Endodermal cell (in vitro differentiated cells): ENCODE measurements at regions not wholly inside any gene's neighbourhood (a gene's known extent, or its start where the extent isn't known, plus 50 kb on each side); places are given as distances from the start of the nearest gene placed in this dataset.

ENCODE experiments used
- DNase-seq: peaks from one replicate; pipeline ENCODE4 v3.0.0-alpha.2; 2017
- H3K27ac ChIP-seq: 2 replicates; pipeline ENCODE4 v1.5.1; 2013; ENCODE audit warnings: mild to moderate bottlenecking, low read depth, low read length, moderate library complexity
- H3K27me3 ChIP-seq: 2 replicates; pipeline ENCODE4 v1.6.1; 2013; ENCODE audit warnings: mild to moderate bottlenecking, low read length, moderate library complexity; ENCODE audit not compliant: insufficient read depth, control insufficient read depth, poor library complexity, severe bottlenecking
- H3K36me3 ChIP-seq: 2 replicates; pipeline ENCODE4 v1.7.0; 2013; ENCODE audit warnings: mild to moderate bottlenecking, low read length, moderate library complexity; ENCODE audit not compliant: control insufficient read depth, insufficient read depth
- H3K4me1 ChIP-seq: one replicate; pipeline ENCODE4 v1.7.0; 2013; ENCODE audit warnings: low read length; ENCODE audit not compliant: control insufficient read depth, insufficient read depth
- H3K4me3 ChIP-seq: 2 replicates; pipeline ENCODE4 v1.5.1; 2013; ENCODE audit warnings: mild to moderate bottlenecking, low read length, moderate library complexity
- H3K9ac ChIP-seq: 2 replicates; pipeline ENCODE4 v1.6.1; 2013; ENCODE audit warnings: mild to moderate bottlenecking, low read length, moderate library complexity; ENCODE audit not compliant: poor library complexity, severe bottlenecking; ENCODE audit errors: extremely low read depth
- H3K9me3 ChIP-seq: 2 replicates; pipeline ENCODE4 v1.6.1; 2013; ENCODE audit warnings: mild to moderate bottlenecking, low read length, moderate library complexity; ENCODE audit not compliant: control insufficient read depth
- H3K27ac Mint-ChIP-seq: 2 replicates; pipeline ENCODE4 v1.8.0; 2020; ENCODE audit warnings: mixed read lengths
- H3K27me3 Mint-ChIP-seq: 2 replicates; pipeline ENCODE4 v1.8.0; 2021; ENCODE audit warnings: mild to moderate bottlenecking, mixed read lengths; ENCODE audit not compliant: insufficient read depth
- H3K36me3 Mint-ChIP-seq: 2 replicates; pipeline ENCODE4 v1.8.0; 2020; ENCODE audit warnings: low read depth, mixed read lengths
- H3K4me1 Mint-ChIP-seq: 2 replicates; pipeline ENCODE4 v1.8.0; 2020; ENCODE audit warnings: mixed read lengths
- H3K4me3 Mint-ChIP-seq: 2 replicates; pipeline ENCODE4 v1.8.0; 2020; ENCODE audit warnings: mild to moderate bottlenecking, moderate library complexity, mixed read lengths
- H3K9me3 Mint-ChIP-seq: 2 replicates; pipeline ENCODE4 v1.8.0; 2020; ENCODE audit warnings: mild to moderate bottlenecking, mixed read lengths
- WGBS, 2 experiments: methylation state at CpG; one replicate each; pipeline versions ENCODE4 v1.1.5 to v1.1.7; 2013; ENCODE audit warnings: missing lambda C conversion rate in 2 of 2, mixed read lengths in 1 of 2; ENCODE audit not compliant: insufficient coverage in 1 of 2, insufficient read length in 1 of 2; 5-methylcytosine and 5-hydroxymethylcytosine counted together
- TF ChIP-seq, protein P1 (sequence below): fragments of 200-600 bp; sonication (generic); conservative IDR thresholded peaks from 2 replicates; pipeline ENCODE4 v1.5.0; 2021; ENCODE audit warnings: antibody characterized with exemption, mild to moderate bottlenecking

DNA sequence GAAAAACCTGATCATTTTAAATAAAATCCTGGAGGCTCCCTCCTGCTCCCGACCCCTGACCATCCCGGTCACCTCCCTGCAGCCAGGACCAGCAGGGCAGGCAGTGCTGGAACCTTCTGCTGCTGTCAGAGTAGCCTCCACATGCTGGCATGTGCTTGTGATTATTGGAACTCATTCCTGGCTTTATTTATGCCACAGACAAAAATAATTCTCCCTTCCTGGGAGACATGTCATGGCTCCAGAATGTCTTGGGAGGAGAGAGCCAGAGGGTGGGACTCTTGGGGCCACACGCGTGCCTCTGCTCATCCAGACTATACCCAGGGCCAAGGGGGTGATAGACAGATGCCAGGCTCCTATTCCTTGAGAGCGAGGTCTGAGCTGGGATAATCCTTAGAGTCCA, 183.6 kb upstream of the RAB4A start:
- peaks cover 4% of the 10 kb centered on the region for H3K4me1 ChIP-seq
- peak; percentile 29 for DNase-seq
- 80 to 96% methylated on average over 2 to 5 of the region's 5 CpGs for WGBS, 2 experiments
- no peaks in the 10 kb centered on the region for H3K36me3 ChIP-seq
- no peaks in the 10 kb centered on the region for H3K27me3 ChIP-seq
- H3K9me3 ChIP-seq: peaks cover 16% of the 10 kb centered on the region
- Mint-ChIP-seq H3K27me3 (no peaks in the 10 kb centered on the region), H3K4me3 (no peak overlapping the region), H3K27ac (no peak overlapping the region), H3K36me3 (no peaks in the 10 kb centered on the region), H3K4me1 (peaks cover 30% of the 10 kb centered on the region), H3K9me3 (peaks cover 16% of the 10 kb centered on the region)
- H3K27ac ChIP-seq: no peak overlapping the region
- H3K9ac ChIP-seq: no peak overlapping the region
- TF ChIP-seq, protein P1, sequence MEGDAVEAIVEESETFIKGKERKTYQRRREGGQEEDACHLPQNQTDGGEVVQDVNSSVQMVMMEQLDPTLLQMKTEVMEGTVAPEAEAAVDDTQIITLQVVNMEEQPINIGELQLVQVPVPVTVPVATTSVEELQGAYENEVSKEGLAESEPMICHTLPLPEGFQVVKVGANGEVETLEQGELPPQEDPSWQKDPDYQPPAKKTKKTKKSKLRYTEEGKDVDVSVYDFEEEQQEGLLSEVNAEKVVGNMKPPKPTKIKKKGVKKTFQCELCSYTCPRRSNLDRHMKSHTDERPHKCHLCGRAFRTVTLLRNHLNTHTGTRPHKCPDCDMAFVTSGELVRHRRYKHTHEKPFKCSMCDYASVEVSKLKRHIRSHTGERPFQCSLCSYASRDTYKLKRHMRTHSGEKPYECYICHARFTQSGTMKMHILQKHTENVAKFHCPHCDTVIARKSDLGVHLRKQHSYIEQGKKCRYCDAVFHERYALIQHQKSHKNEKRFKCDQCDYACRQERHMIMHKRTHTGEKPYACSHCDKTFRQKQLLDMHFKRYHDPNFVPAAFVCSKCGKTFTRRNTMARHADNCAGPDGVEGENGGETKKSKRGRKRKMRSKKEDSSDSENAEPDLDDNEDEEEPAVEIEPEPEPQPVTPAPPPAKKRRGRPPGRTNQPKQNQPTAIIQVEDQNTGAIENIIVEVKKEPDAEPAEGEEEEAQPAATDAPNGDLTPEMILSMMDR: no peak
- no peak overlapping the region for H3K4me3 ChIP-seq

DNA sequence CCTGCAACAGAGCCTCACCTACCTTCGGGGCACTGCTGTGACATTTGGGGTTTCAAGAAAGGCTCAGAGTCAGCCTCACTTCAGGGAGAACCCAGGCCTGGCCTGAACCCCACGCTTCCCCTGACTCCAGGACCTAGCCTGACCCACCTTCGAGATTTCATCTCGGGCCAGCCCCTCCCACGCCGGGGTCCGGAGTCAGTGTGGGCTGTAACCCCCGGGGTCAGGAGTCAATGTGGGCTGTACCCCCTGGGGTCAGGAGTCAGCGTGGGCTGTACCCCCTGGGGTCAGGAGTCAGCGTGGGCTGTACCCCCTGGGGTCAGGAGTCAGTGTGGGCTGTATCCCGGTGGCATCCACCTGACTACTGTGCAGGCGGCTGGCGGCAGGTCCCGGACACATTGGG, 183.0 kb upstream of the RAB4A start:
- TF ChIP-seq, protein P1: no peak
- H3K4me3 ChIP-seq: no peak overlapping the region
- no peaks in the 10 kb centered on the region for H3K27me3 Mint-ChIP-seq
- H3K9ac ChIP-seq: no peak overlapping the region
- H3K4me1 Mint-ChIP-seq: peaks cover 36% of the 10 kb centered on the region
- no peaks in the 10 kb centered on the region for H3K27me3 ChIP-seq
- no peak overlapping the region for H3K4me3 Mint-ChIP-seq
- WGBS, 2 experiments: 94 to 98% methylated on average over 8 to 14 of the region's 14 CpGs
- no peak overlapping the region for H3K27ac ChIP-seq
- DNase-seq: peak; percentile 45
- H3K9me3 Mint-ChIP-seq: peaks cover 10% of the 10 kb centered on the region
- H3K9me3 ChIP-seq: peaks cover 11% of the 10 kb centered on the region
- no peaks in the 10 kb centered on the region for H3K36me3 ChIP-seq
- no peaks in the 10 kb centered on the region for H3K36me3 Mint-ChIP-seq
- H3K27ac Mint-ChIP-seq: no peak overlapping the region
- peaks cover 9% of the 10 kb centered on the region for H3K4me1 ChIP-seq

DNA sequence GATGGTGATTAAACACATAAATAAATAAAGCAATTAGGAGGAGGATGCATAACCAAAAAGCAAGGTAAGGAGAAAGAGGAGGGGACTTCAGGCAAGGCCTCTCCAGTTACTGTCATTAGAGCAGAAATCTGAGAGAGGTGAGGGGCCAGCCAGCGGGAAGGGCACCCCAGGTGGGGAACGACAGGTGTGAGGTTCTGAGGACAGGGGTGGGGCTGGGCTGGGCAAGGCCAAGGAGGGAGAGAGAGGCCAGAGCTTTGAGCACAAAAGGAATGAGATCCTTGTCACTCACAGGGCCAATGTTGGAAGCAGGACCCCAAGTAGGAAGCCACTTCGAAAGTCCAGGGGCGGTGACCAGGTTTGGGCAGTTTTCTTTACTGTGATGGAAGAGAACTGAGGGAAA, 182.2 kb upstream of the RAB4A start:
- Histone ChIP-seq H3K9me3 (peaks cover 3% of the 10 kb centered on the region), H3K9ac (no peak overlapping the region), H3K4me1 (peaks cover 10% of the 10 kb centered on the region), H3K4me3 (no peak overlapping the region), H3K36me3 (no peaks in the 10 kb centered on the region), H3K27ac (no peak overlapping the region), H3K27me3 (no peaks in the 10 kb centered on the region)
- H3K36me3 Mint-ChIP-seq: no peaks in the 10 kb centered on the region
- peaks cover 3% of the 10 kb centered on the region for H3K9me3 Mint-ChIP-seq
- no peak overlapping the region for H3K4me3 Mint-ChIP-seq
- 93 to 100% methylated on average over 1 to 4 of the region's 4 CpGs for WGBS, 2 experiments
- H3K27ac Mint-ChIP-seq: no peak overlapping the region
- peak; percentile 62 for DNase-seq
- TF ChIP-seq, protein P1: no peak
- H3K4me1 Mint-ChIP-seq: peaks cover 44% of the 10 kb centered on the region
- no peaks in the 10 kb centered on the region for H3K27me3 Mint-ChIP-seq
